HEK293T (cell line): ENCODE measurements at regions not wholly inside any gene's neighbourhood (a gene's known extent, or its start where the extent isn't known, plus 50 kb on each side); places are given as distances from the start of the nearest gene placed in this dataset.

Experiments
- CTCF ChIA-PET: fragments of 350-600 bp; formaldehyde crosslinking; extraction: SDS; loops from one replicate; lab custom pipeline; 2021; ENCODE audit warnings: antibody characterized with exemption, inconsistent platforms; lab: Yijun Ruan, JAX
- POLR2A ChIA-PET: fragments of 350-600 bp; formaldehyde crosslinking; extraction: SDS; loops from one replicate; lab custom pipeline; 2020; ENCODE audit warnings: antibody characterized with exemption, inconsistent platforms; lab: Yijun Ruan, JAX
- DNase-seq: peaks from one replicate; pipeline ENCODE4 v3.0.0; 2012; ENCODE audit warnings: mixed read lengths; ENCODE audit errors: extremely low spot score
- ARNT ChIP-seq: fragments of 450-650 bp; IDR thresholded peaks from 2 replicates; pipeline ENCODE4 v1.6.1; 2017; ENCODE audit warnings: mild to moderate bottlenecking
- BHLHE40 ChIP-seq: fragments of 450-650 bp; IDR thresholded peaks from 2 replicates; pipeline ENCODE4 v1.6.1; 2016; ENCODE audit warnings: mild to moderate bottlenecking, moderate library complexity, borderline replicate concordance
- CTBP1 ChIP-seq: fragments of 450-650 bp; IDR thresholded peaks from 2 replicates; pipeline ENCODE4 v1.6.1; 2016; ENCODE audit warnings: borderline replicate concordance
- ELF4 ChIP-seq: fragments of 450-650 bp; IDR thresholded peaks from 2 replicates; pipeline ENCODE4 v1.6.1; 2017; ENCODE audit warnings: antibody characterized with exemption
- FOXA1 ChIP-seq: fragments of 450-650 bp; IDR thresholded peaks from 2 replicates; pipeline ENCODE4 v1.6.1; 2016; ENCODE audit warnings: mild to moderate bottlenecking
- FOXK2 ChIP-seq: fragments of 450-650 bp; IDR thresholded peaks from 2 replicates; pipeline ENCODE4 v1.6.1; 2016; ENCODE audit warnings: mild to moderate bottlenecking
- FOXM1 ChIP-seq: fragments of 450-650 bp; IDR thresholded peaks from 2 replicates; pipeline ENCODE4 v1.6.1; 2017; ENCODE audit warnings: mild to moderate bottlenecking, borderline replicate concordance
- HDGF ChIP-seq: fragments of 450-650 bp; IDR thresholded peaks from 2 replicates; pipeline ENCODE4 v1.6.1; 2017; ENCODE audit warnings: antibody characterized with exemption, borderline replicate concordance
- L3MBTL2 ChIP-seq: fragments of 450-650 bp; conservative IDR thresholded peaks from 2 replicates; pipeline ENCODE4 v1.6.1; 2016; ENCODE audit warnings: mild to moderate bottlenecking
- LEF1 ChIP-seq: fragments of 450-650 bp; IDR thresholded peaks from 2 replicates; pipeline ENCODE4 v1.6.1; 2017; ENCODE audit warnings: mild to moderate bottlenecking, borderline replicate concordance
- NFRKB ChIP-seq: fragments of 450-650 bp; IDR thresholded peaks from 2 replicates; pipeline ENCODE4 v1.6.1; 2016; ENCODE audit warnings: mild to moderate bottlenecking, moderate library complexity
- PKNOX1 ChIP-seq: fragments of 450-650 bp; IDR thresholded peaks from 2 replicates; pipeline ENCODE4 v1.6.1; 2016
- SP1 ChIP-seq: fragments of 450-650 bp; IDR thresholded peaks from 2 replicates; pipeline ENCODE4 v1.6.1; 2017
- SUZ12 ChIP-seq: fragments of 450-650 bp; IDR thresholded peaks from 2 replicates; pipeline ENCODE4 v1.6.1; 2016; ENCODE audit warnings: mild to moderate bottlenecking
- TARDBP ChIP-seq: fragments of 450-650 bp; IDR thresholded peaks from 2 replicates; pipeline ENCODE4 v1.6.1; 2016
- ZNF384 ChIP-seq: fragments of 450-650 bp; IDR thresholded peaks from 2 replicates; pipeline ENCODE4 v1.6.1; 2016

DNA sequence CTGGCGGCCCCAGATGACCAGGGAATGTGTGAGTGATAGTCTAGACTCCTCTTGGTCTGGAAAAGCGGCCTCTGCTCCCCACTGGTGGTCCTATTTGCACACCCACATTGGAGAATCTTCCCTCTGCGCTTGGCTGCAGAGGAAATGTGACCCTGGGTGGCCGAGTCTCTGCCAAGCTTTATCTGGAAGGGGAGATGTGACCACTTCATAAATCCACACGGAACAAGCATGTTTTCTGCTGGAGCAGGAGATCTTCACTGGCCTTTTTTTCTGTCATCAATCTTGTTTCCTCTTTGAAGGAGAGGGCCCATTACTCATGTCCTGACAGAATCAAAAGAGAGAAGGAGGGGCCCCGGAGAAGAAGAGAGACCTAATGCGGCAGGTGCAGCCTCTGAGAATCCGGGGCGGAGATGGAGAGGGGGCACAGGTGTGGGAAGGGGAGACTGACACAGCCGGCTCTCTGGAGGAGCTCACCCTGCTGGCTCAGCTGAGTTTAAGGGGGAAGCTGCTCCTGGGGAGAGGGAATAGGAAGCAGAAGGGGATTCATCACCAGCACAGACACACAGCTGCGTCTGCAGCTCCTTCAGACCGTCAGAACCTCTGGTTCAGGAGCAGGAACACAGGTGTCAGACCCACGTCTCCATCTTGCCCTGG lies 116.3 kb downstream of the SOX9 start:
- no peak for DNase-seq
- ChIA-PET CTCF (interaction anchor here (0.6 kb wide), 1 partner anchor 40 kb away, joined by 3 read pairs; no protein-coding TSS in a partner anchor), POLR2A (no interaction called here)
- TF ChIP-seq CTBP1 (no peak), L3MBTL2 (no peak), FOXK2 (no peak), SP1 (no peak), HDGF (no peak), SUZ12 (no peak), NFRKB (no peak), TARDBP (no peak), BHLHE40 (no peak), FOXM1 (no peak), PKNOX1 (no peak), ARNT (no peak), ELF4 (no peak), LEF1 (no peak), ZNF384 (no peak), FOXA1 (no peak)

GRCh38 chr17:72238157-72238673 lies 117.4 kb downstream of the SOX9 start:
- POLR2A ChIA-PET, result no interaction called here
- no peak for TF ChIP-seq ARNT
- TF ChIP-seq PKNOX1, result no peak
- TF ChIP-seq FOXA1, result no peak
- no peak for TF ChIP-seq SUZ12
- TF ChIP-seq SP1, result no peak
- TF ChIP-seq CTBP1, result no peak
- no peak for TF ChIP-seq HDGF
- no peak for TF ChIP-seq LEF1
- TF ChIP-seq TARDBP, result no peak
- no peak for TF ChIP-seq L3MBTL2
- TF ChIP-seq ZNF384, result no peak
- no peak for TF ChIP-seq FOXM1
- TF ChIP-seq NFRKB, result no peak
- no peak for TF ChIP-seq ELF4
- TF ChIP-seq FOXK2, result no peak
- TF ChIP-seq BHLHE40, result no peak
- no peak for DNase-seq
- CTCF ChIA-PET, result interaction anchor here (0.6 kb wide), 1 partner anchor 345 kb away, joined by 6 read pairs; no protein-coding TSS in a partner anchor

- no peak for DNase-seq
- ChIA-PET POLR2A (no interaction called here), CTCF (no interaction called here)
- TF ChIP-seq ELF4 (no peak), ARNT (no peak), SP1 (no peak)
These were observed 118.7 kb downstream of the SOX9 start for GRCh38 chr17:72239548-72239947.

- POLR2A ChIA-PET, result no interaction called here
- no peak for TF ChIP-seq ZNF384
- TF ChIP-seq CTBP1, result no peak
- no peak for TF ChIP-seq FOXA1
- TF ChIP-seq TARDBP, result no peak
- no peak for TF ChIP-seq ARNT
- no peak for TF ChIP-seq PKNOX1
- TF ChIP-seq NFRKB, result no peak
- TF ChIP-seq FOXM1, result no peak
- no peak for TF ChIP-seq BHLHE40
- TF ChIP-seq SP1, result no peak
- no peak for TF ChIP-seq L3MBTL2
- no peak for TF ChIP-seq LEF1
- TF ChIP-seq SUZ12, result no peak
- TF ChIP-seq ELF4, result no peak
- no peak for TF ChIP-seq FOXK2
- no peak for TF ChIP-seq HDGF
- CTCF ChIA-PET, result no interaction called here
- no peak for DNase-seq
These were observed 119.5 kb downstream of the SOX9 start for GRCh38 chr17:72240333-72240732.

- no peak for TF ChIP-seq ELF4
- no peak for TF ChIP-seq LEF1
- TF ChIP-seq CTBP1, result no peak
- TF ChIP-seq SP1, result no peak
- no peak for TF ChIP-seq SUZ12
- TF ChIP-seq FOXK2, result no peak
- no peak for TF ChIP-seq ZNF384
- TF ChIP-seq NFRKB, result no peak
- TF ChIP-seq ARNT, result no peak
- no peak for TF ChIP-seq FOXA1
- no peak for TF ChIP-seq HDGF
- TF ChIP-seq PKNOX1, result no peak
- TF ChIP-seq FOXM1, result no peak
- no peak for TF ChIP-seq TARDBP
- TF ChIP-seq BHLHE40, result no peak
- no peak for TF ChIP-seq L3MBTL2
- POLR2A ChIA-PET, result no interaction called here
These were observed 123.7 kb downstream of the SOX9 start for GRCh38 chr17:72244494-72244893.

More at GRCh38 chr17:72244494-72244893, 123.7 kb downstream of the SOX9 start:
- DNase-seq, result no peak
- CTCF ChIA-PET, result no interaction called here
